NCI-H2196 treated with DMSO at 0.1 percent for 48 hours (cell line): ENCODE measurements at regions not wholly inside any gene's neighbourhood (a gene's known extent, or its start where the extent isn't known, plus 50 kb on each side); places are given as distances from the start of the nearest gene placed in this dataset.

Experiments used
- DNase-seq: peaks from one replicate; lab custom pipeline; 2025; ENCODE audit not compliant: unreplicated experiment; lab: John Stamatoyannopoulos, UW

DNA sequence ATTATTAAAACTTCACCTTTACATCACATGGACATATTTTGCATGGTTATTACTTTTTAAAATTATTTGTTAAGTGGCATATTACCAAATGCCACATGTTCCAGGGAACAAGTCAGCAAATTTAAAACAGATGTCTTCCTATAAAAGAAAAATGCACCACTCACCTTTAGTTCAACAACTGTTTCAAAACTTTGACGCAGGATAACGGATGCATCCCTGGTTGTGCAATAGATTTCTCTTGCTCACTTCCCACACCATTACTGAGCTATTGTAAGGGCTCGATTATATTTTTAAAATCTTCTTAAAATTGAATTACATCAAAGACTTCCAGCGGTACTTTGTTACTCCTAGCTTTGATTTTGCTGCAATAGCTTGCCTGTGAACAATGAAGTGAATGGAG, 93.0 kb upstream of the ARHGAP24 start:
- DNase-seq = no peak

DNA sequence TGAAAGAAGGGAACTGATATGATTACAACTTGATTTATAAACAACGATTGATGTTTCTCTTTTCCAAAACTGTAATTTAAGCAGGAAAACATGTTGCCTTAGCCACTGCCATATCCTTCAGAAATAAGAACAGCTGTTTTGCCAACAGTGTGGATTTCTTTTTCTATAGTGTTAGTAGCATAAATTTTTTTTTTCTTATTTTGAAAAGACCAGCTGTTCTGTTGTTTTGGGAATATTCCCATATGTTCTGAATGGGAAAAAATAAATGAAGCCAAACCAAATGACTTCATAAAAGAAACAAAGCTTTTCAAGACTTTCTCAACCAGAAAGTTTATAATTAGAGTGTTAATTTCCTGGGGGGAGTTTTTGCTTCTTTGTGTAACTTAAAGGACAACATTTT, 83.9 kb upstream of the ARHGAP24 start:
- no peak for DNase-seq

DNA sequence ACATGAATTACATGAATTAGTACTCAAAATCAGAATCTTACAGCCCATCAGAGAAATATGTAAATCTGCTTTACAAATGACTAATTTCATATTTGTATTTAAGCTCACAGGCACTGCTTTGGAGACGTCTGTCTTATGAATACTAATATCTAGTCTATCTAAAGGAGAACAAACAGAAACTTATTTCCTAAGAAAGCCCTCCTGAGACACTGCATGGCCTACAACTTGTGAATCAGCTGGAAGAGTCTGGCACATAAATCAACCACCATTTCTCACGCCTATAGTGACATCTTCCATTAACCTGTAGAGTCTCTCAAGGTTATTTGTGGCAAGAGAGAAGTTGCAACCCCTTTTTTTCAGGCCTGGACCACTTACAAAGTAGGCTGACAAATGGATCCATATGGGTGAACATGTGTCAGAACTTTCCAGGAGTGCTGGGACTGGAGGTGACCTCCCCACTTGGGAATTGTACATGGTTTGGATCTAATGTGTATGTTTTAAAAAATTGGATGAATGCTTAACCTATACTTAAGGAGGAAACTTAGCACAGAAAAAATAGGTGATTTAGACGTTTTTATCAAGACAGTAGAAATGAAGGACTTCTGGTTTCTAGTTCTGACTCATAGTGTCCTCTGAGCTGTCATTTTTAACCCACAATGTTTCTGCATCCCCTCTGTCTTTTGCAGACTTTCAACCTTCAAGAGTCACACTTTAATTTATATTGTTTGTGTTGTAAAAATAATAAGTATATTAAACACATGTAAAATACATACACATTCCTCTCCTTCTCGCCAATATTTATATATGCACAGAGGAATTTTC, 83.2 kb upstream of the ARHGAP24 start:
- no peak for DNase-seq

DNA sequence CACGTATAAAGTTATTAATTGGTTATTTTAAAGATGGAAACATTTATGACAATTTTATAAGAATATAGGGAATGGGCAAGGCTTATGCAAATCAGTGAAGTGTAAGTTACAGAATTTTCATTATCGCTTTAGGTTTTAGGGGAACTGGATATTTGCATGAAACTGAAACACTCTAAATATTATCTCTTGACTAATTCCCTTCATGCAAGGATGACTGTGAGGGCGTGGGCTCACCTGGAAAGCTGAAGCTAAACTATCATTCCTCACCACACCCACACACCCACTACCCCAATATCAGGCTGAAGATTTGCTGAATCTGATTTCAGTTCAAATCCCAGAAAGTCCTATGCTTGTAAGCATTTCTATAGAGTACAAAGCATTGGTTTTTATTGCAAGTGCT, 81.7 kb upstream of the ARHGAP24 start:
- DNase-seq = no peak

DNA sequence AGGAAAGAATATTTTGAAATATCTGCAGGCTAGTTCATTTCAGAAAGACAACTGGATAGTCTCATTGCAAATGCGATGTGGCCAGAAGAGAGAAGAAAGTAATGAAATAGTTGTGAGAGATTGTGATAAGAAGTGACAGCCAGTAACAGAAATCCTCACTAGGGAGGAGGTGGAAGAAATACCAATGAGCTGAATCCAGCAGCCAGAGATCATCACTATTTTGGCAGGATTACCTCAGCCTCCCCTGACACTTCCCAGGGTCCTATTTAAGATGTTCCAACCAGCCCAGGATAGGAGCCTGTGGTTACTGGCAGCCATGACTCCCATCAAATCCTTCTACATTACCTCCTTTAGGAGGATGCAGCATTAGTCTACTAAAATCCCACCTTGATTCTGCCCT, 76.7 kb upstream of the ARHGAP24 start:
- no peak for DNase-seq

DNA sequence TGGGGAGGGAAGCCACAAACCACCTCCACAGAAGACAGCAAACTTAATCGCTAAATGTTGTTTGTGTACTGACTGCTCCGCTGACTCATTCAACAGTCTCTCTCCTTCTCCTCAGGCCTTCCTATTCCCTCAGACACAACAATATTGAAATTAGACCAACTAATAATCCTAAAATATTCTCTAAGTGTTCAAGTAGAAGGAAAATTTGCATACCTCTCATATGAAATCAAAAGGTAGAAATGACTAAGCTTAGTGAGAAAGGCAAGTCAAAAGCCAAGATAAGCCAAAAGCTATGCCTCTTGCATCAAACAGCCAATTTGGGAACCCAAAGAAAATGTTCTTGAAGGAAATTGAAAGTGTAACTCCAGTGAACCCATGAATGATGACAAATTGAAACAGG, 75.7 kb upstream of the ARHGAP24 start:
- no peak for DNase-seq

DNA sequence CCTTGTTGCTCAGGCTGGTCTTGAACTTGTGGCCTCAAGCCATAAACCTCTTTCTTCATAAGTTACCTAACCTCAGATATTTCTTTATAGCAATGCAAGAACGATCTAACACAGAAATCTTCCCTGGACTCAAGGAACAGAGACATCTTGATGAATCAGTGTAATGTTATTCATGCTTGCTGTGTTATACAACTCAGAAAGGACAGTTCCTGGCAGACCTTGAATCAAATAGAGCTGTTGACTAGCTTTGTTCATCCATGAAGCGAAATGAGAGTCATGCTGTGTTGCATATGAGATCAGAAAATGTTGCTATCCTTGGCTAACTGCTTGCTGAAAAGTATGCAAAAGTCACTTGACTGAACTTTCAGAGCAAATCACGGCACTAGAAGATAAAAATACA, 72.6 kb upstream of the ARHGAP24 start:
- DNase-seq = no peak

DNA sequence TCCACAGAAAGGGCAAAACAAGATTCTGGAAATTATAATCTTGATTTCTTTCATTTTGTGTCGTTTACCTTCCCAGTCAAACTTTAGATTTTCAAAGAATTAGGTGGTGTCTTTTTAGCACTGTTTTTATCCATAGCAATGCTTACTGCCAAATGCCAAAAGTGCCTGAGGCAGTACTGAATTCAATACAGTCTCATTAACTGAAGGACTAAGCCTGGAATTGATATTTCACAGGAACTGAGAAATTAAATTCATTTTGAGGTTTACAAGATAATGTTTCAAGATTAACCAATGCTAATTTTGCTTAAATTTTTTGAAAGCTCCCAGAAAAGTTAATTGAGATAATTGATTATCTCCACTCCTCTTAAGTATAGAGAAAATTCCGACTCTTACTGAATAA, 68.8 kb upstream of the ARHGAP24 start:
- no peak for DNase-seq

DNA sequence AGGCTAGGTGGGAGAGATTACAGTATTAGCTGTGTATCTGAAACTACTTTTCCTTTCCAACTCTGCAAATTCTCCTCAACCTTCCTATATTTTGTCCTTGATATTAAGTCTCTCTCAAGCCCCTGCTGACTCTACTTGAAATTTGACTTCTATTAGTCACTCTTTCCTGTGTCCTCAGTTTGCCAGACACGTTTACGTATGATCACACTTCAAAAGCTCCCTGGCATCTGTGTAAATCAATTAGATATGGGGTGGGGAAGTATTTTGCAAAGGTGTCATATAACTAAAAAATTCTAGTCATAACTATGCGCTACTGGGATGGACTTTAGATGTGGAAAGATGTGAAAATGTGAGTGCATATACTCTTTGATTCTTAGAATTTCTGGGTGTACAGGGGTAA, 67.4 kb upstream of the ARHGAP24 start:
- DNase-seq = no peak

DNA sequence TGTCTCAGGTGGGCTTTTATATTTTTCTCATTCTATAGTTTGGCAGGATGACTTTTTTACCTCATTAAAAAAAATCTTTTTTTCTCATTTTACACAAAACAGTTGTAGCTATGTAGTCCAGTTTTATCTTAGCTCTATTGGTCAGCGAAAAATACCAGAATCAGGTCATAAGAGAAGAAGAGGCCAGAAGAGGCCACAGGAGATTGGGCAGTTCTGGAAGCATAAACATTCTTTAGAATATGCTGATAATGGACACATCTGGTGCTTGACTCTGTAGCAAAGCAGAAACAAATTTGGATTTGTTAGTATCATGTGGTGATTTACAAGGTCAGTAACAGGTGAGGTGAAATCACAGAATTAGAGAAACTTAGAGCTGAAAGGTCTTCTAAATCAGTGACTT, 66.6 kb upstream of the ARHGAP24 start:
- DNase-seq = no peak

DNA sequence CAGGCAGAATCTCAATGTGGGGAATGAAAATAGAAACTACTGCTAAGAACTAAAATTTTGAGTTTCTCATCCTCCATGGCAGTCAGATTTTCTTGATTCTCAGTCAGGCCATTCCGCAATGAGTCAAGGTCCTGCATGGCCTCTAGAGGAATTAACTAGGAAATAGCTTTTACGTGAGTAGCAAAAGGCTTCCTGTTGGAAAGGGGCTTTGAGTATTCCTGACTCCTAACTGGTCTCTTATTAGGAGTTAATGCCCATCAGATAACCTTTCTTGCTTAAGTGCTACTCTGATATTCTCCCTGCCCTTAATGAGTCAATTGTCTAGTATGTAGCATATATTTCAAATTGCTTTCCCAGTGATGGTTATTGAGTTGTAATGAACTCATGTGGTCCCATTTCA, 65.7 kb upstream of the ARHGAP24 start:
- DNase-seq = no peak

DNA sequence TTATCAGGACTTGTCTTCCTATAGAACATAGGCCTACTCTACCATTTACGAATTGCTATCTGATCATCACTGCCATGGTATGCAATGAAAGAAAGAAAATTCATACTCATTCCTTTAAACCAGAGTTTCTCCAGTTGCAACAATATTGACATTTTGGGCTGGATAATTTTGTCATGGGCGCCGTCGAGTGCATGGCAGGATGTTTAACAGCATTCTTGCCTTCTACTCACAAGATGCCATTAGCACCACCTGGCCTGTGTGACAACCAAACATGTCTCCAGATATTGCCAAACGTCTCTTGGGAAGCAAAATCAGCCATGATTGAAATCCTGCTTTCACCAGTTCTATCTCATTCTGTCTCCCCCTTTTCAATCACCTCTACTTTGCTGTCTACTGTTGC, 63.6 kb upstream of the ARHGAP24 start:
- no peak for DNase-seq

DNA sequence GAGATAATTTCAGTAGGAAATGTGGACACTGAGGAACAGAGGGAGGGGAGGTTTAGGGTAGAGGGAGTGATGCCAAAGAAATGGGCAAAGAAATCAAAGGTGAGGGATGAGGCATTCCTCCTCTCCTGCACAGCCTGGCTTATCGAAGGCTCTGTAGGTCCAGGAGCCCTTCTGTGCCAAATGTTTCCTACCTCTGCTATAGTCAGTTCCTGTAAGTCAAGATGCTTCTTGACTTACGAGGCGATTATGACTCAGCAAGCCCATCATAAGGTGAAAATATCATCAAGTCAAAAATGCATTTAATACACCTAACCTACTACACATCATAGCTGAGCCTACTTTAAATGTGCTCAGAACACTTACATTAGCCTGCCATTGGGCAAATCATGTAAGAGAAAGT, 60.0 kb upstream of the ARHGAP24 start:
- no peak for DNase-seq

DNA sequence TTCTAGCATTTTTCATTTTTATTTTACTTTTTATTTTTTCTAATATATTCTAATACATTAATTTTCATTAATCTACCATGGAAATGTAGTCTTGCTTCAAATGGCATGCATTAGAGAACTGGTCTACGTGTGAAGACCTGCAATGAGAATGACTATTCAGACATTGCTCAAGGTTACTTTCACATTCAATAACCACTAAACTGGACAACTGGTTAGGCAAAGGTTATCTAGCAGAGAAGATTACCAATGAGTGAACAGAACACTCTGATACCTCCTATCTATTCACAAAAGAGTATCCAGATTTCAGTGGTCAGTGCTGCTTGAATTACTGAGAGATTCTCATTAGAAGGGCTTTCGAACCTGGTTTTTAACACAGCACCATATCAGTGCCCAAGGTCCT, 58.9 kb upstream of the ARHGAP24 start:
- no peak for DNase-seq

DNA sequence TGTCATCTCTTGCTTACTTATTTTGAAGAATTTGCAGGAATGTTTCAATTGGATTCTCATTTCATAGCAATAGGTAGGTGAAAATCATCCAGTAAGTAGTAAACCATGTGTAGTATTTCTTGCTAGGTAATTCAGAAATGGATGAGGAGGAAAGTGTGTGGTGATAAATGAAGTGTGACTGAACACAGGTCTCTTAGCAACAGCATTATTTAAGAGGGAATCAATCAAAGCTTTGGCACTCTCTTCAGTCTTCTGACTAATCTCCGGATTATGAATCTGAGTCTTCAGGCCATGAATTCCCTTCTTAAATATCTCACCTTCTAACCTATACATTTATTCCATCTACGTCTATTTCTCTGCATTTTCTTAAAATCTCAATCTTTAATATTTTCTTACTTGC, 55.8 kb upstream of the ARHGAP24 start:
- DNase-seq = no peak

DNA sequence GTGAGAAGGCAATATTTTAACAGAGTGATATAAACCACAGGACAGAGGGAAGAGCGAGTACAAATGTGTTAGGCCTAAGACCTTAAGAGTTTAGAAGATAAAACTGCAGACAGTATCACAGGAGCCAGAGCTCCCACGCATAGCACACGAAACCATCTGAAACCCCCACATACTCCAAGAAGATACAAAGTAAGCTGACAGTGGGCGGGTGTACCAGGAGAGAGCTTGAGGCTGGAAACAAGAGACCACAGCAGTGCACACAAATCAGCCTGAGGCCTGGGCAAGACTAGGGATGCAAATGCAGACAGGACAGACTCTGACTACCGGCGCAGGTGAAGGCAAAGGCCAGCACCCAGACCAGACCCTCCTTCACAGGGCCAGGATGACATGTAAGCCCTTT, 54.1 kb upstream of the ARHGAP24 start:
- DNase-seq = no peak

DNA sequence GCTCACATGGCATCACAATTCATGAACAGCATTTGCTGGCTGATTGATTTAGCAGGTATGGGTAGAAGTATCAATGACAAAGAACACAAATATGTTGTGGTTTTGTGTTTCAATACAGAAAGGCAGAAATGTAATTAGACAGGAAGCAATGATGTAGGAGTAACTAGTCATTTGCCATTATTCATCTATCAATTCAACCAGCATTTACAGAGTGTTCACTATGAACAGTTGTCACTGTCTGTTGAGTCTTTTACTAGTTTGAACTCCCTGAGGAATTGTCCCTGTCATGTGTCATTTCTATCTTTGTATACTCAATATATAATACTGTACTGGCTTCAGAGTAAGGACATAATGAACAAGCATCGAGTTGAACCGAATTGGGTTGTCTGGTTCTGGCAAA, 51.5 kb upstream of the ARHGAP24 start:
- DNase-seq = no peak
